ENCODE measurements at regions not wholly inside any gene's neighbourhood (a gene's known extent, or its start where the extent isn't known, plus 50 kb on each side); places are given as distances from the start of the nearest gene placed in this dataset.

GRCh38 chr7:91554883-91555282, 290.6 kb downstream of the FZD1 start:
- Mint-ChIP-seq H3K4me3 (no peak overlapping the region), H3K9me3 (peaks cover 2 to 9% of the 10 kb centered on the region in 2 donors), H3K4me1 (no peaks in the 10 kb centered on the region), H3K27me3 (ENCODE audit: low read depth in 2 of 2) (no peaks in the 10 kb centered on the region), H3K27ac (no peak overlapping the region), H3K36me3 (no peaks in the 10 kb centered on the region)
- no peak for ATAC-seq
- Histone ChIP-seq H3K9me3 (ENCODE audit: control insufficient read depth, insufficient read depth, low read length) (peaks cover 3% of the 10 kb centered on the region), H3K4me3 (ENCODE audit: low read length) (no peak overlapping the region), H3K4me1 (ENCODE audit: control insufficient read depth, insufficient read depth, low read length) (no peaks in the 10 kb centered on the region), H3K27me3 (ENCODE audit: control insufficient read depth, insufficient read depth, low read length) (no peaks in the 10 kb centered on the region), H3K36me3 (ENCODE audit: control insufficient read depth, insufficient read depth, low read length) (no peaks in the 10 kb centered on the region), H3K27ac (ENCODE audit: low read length) (no peak overlapping the region)
- DNase-seq = no peak
- 36% methylated on average over 6 of the region's 6 CpGs for WGBS (ENCODE audit: insufficient coverage)
- TF ChIP-seq CTCF (IDR thresholded peaks at IDR 0.05) = no peak
- intact Hi-C loops (cut with micrococcal nuclease) = no loop called here

- peaks cover 3% of the 10 kb centered on the region for H3K9me3 ChIP-seq (ENCODE audit: control insufficient read depth, insufficient read depth, low read length)
- ATAC-seq (no peak), DNase-seq (no peak)
- H3K27ac ChIP-seq (ENCODE audit: low read length) = no peak overlapping the region
- H3K27ac Mint-ChIP-seq = no peak overlapping the region
- no peaks in the 10 kb centered on the region for H3K27me3 Mint-ChIP-seq (ENCODE audit: low read depth in 2 of 2)
- no peaks in the 10 kb centered on the region for H3K4me1 ChIP-seq (ENCODE audit: control insufficient read depth, insufficient read depth, low read length)
- H3K9me3 Mint-ChIP-seq = peaks cover 5 to 9% of the 10 kb centered on the region in 2 donors
- no peak overlapping the region for H3K4me3 ChIP-seq (ENCODE audit: low read length)
- H3K36me3 Mint-ChIP-seq = no peaks in the 10 kb centered on the region
- no peak overlapping the region for H3K4me3 Mint-ChIP-seq
- H3K4me1 Mint-ChIP-seq = no peaks in the 10 kb centered on the region
- TF ChIP-seq CTCF (IDR thresholded peaks at IDR 0.05) = no peak
- no peaks in the 10 kb centered on the region for H3K27me3 ChIP-seq (ENCODE audit: control insufficient read depth, insufficient read depth, low read length)
- intact Hi-C loops (cut with micrococcal nuclease) = no loop called here
- no peaks in the 10 kb centered on the region for H3K36me3 ChIP-seq (ENCODE audit: control insufficient read depth, insufficient read depth, low read length)
- 82% methylated on average over 4 of the region's 4 CpGs for WGBS (ENCODE audit: insufficient coverage)
These were observed 292.0 kb downstream of the FZD1 start for GRCh38 chr7:91556239-91556638.

- Histone ChIP-seq H3K36me3 (ENCODE audit: control insufficient read depth, insufficient read depth, low read length) (no peaks in the 10 kb centered on the region), H3K27me3 (ENCODE audit: control insufficient read depth, insufficient read depth, low read length) (no peaks in the 10 kb centered on the region), H3K4me3 (ENCODE audit: low read length) (no peak overlapping the region), H3K4me1 (ENCODE audit: control insufficient read depth, insufficient read depth, low read length) (no peaks in the 10 kb centered on the region), H3K9me3 (ENCODE audit: control insufficient read depth, insufficient read depth, low read length) (peaks cover 5% of the 10 kb centered on the region), H3K27ac (ENCODE audit: low read length) (no peak overlapping the region)
- Mint-ChIP-seq H3K9me3 (peaks cover 7 to 9% of the 10 kb centered on the region in 2 donors), H3K36me3 (no peaks in the 10 kb centered on the region), H3K27ac (no peak overlapping the region), H3K4me1 (no peaks in the 10 kb centered on the region), H3K4me3 (no peak overlapping the region), H3K27me3 (ENCODE audit: low read depth in 2 of 2) (no peaks in the 10 kb centered on the region)
- no peak for TF ChIP-seq CTCF (IDR thresholded peaks at IDR 0.05)
- intact Hi-C loops (cut with micrococcal nuclease) = no loop called here
- DNase-seq = no peak
- 86% methylated on average over 7 of the region's 7 CpGs for WGBS (ENCODE audit: insufficient coverage)
- no peak for ATAC-seq
These were observed 292.9 kb downstream of the FZD1 start for GRCh38 chr7:91556956-91557650.

Measured in natural killer cell (primary cell).